ENCODE measurements at regions not wholly inside any gene's neighbourhood (a gene's known extent, or its start where the extent isn't known, plus 50 kb on each side); places are given as distances from the start of the nearest gene placed in this dataset.

DNA sequence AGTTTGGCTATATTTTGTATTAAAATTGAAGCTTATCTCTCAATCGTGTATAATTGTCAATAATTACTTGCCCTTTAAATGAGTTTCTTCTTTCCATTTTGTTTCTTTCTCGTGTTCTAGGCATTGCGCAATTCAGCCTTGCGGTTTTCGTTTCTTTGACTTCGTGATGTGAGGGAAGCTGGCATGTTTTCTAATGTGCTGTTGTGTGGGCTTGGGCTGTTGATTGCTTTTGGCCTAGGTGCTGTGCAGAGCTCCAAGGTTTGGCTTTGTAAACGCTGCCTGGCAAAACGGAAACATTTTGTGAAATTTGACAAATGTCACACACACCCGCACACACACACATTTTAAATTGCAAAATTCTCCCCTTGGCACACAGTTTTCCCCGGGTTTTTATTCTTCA is 242.6 kb upstream of the TCF4 start:
- TF ChIP-seq SETDB1 (IDR thresholded peaks at IDR 0.05; ENCODE audit: low read length) (no peak), CBX5 (IDR thresholded peaks at IDR 0.05; ENCODE audit: borderline replicate concordance, low read depth) (no peak), ZBTB7A (IDR thresholded peaks at IDR 0.05; ENCODE audit: borderline replicate concordance, control insufficient read depth, low read depth, low read length) (no peak), NFE2L1 (tag; IDR thresholded peaks at IDR 0.05; ENCODE audit: borderline replicate concordance, low read depth) (no peak), FOXO4 (CRISPR knock-in tag; IDR thresholded peaks at IDR 0.05) (no peak), ZNF274 (IDR thresholded peaks at IDR 0.05; ENCODE audit: borderline replicate concordance, low read depth, low read length) (no peak), ZNF707 (CRISPR knock-in tag; conservative IDR thresholded peaks at IDR 0.05) (no peak), EZH2 (IDR thresholded peaks at IDR 0.05; ENCODE audit: borderline replicate concordance, low read depth, low read length) (no peak), CTCF (IDR thresholded peaks at IDR 0.05 in 2 of 3, conservative IDR thresholded peaks at IDR 0.05 in 1 of 3; ENCODE audit: insufficient read depth in 2 of 3, low read depth in 1 of 3, low read length in 3 of 3) (no peak), YY1 (IDR thresholded peaks at IDR 0.05; ENCODE audit: borderline replicate concordance in 1 of 3, control insufficient read depth in 1 of 3, extremely low read depth in 1 of 3, insufficient read depth in 3 of 3, insufficient read length in 1 of 3, insufficient replicate concordance in 2 of 3, low read depth in 1 of 3, low read length in 2 of 3) (no peak), MAZ (CRISPR knock-in tag; conservative IDR thresholded peaks at IDR 0.05 in 1 of 2, IDR thresholded peaks at IDR 0.05 in 1 of 2) (no peak), SOX6 (IDR thresholded peaks at IDR 0.05) (no peak), JUND (IDR thresholded peaks at IDR 0.05; ENCODE audit: borderline replicate concordance, low read depth, low read length) (no peak), JUND (tag; IDR thresholded peaks at IDR 0.05; ENCODE audit: borderline replicate concordance, low read depth, low read length) (no peak), SP2 (IDR thresholded peaks at IDR 0.05; ENCODE audit: extremely low read depth, low read depth, low read length, poor library complexity, severe bottlenecking) (no peak)
